K562 (cell line): ENCODE measurements at regions not wholly inside any gene's neighbourhood (a gene's known extent, or its start where the extent isn't known, plus 50 kb on each side); places are given as distances from the start of the nearest gene placed in this dataset.
A peak's percentile ranks its signal among the peaks of the same experiment; 100 is the strongest.

ENCODE experiments used
- ATAC-seq: fragments of 200-7000 bp; cut with Tn5 transposase; 3 replicates; pipeline ENCODE4 v1.9.1; 2020; ENCODE audit warnings: moderate library complexity
- BruUV-seq: library from RNA; stranded (reverse); fragments of 400-500 nt; replicated peaks from 2 replicates; lab custom pipeline; 2021; lab: Mats Ljungman, UMichigan
- CTCF ChIA-PET: fragments of 300-600 bp; formaldehyde crosslinking; extraction: SDS; loops from one replicate; lab custom pipeline; 2021; ENCODE audit warnings: low intra/inter-chr PET ratio; lab: Yijun Ruan, JAX
- POLR2A ChIA-PET: fragments of 300-600, 350-650 bp; sonication (Branson Sonifier 250); formaldehyde crosslinking; extraction: SDS; loops from one replicate; lab custom pipeline; 2021; ENCODE audit warnings: antibody characterized with exemption, inconsistent platforms; lab: Yijun Ruan, JAX
- DNase-seq, 4 experiments: peaks; one replicate each; pipeline versions ENCODE4 v3.0.0 to v3.0.0-alpha.2; 2011 to 2018; ENCODE audit warnings: low spot score in 3 of 4, mixed read lengths in 3 of 4; ENCODE audit errors: extremely low read depth in 1 of 4
- FAIRE-seq: peaks from 2 replicates; lab custom pipeline; 2011; peaks lifted over from hg19 to GRCh38; lab: Jason Lieb, UNC
- H2AFZ ChIP-seq: 2 replicates; pipeline ENCODE4 v1.6.0; 2011; ENCODE audit warnings: low read depth, low read length, control low read depth, inconsistent platforms
- H3K27ac ChIP-seq: fragments of 200-600 bp; 3 replicates; pipeline ENCODE4 v1.8.0; 2011; ENCODE audit warnings: low read depth, mild to moderate bottlenecking, control low read depth, inconsistent platforms, low read length, moderate library complexity, mixed read lengths; ENCODE audit errors: extremely low read depth
- H3K27me3 ChIP-seq, 2 experiments: fragments of 300-600 bp in 1 of 2; 2 replicates in 1 of 2; 3 replicates in 1 of 2; pipeline versions ENCODE4 v1.6.0 to v1.8.0; 2011; ENCODE audit warnings: inconsistent platforms in 2 of 2, low read length in 2 of 2, mild to moderate bottlenecking in 1 of 2, mixed read lengths in 1 of 2, moderate library complexity in 1 of 2; ENCODE audit not compliant: control insufficient read depth in 2 of 2, insufficient read depth in 2 of 2
- H3K36me3 ChIP-seq: fragments of 300-600 bp; 3 replicates; pipeline ENCODE4 v1.8.0; 2011; ENCODE audit warnings: mild to moderate bottlenecking, low read length, inconsistent platforms; ENCODE audit not compliant: control insufficient read depth, insufficient read depth
- H3K4me1 ChIP-seq, 2 experiments: fragments of 200-600 bp in 1 of 2; replicated peaks in 1 of 2; 2 replicates in 1 of 2; 3 replicates in 1 of 2; pipeline versions ENCODE4 v1.5.1 to v1.8.0; 2011; ENCODE audit warnings: inconsistent platforms in 2 of 2, low read length in 2 of 2, mild to moderate bottlenecking in 1 of 2, mixed read lengths in 1 of 2, moderate library complexity in 1 of 2; ENCODE audit not compliant: control insufficient read depth in 2 of 2, insufficient read depth in 2 of 2
- H3K4me2 ChIP-seq: 2 replicates; pipeline ENCODE4 v1.6.1; 2011; ENCODE audit warnings: low read length, control low read depth, inconsistent platforms, mixed read lengths; ENCODE audit not compliant: insufficient read depth
- H3K4me3 ChIP-seq: fragments of 200-600 bp; sonication (generic), shearing (Covaris generic); 2 replicates; pipeline ENCODE4 v1.5.1; 2016; ENCODE audit warnings: control low read depth, inconsistent platforms
- H3K79me2 ChIP-seq: fragments of 200-600 bp; 3 replicates; pipeline ENCODE4 v1.8.0; 2011; ENCODE audit warnings: low read length, inconsistent platforms; ENCODE audit not compliant: control insufficient read depth, insufficient read depth
- H3K9ac ChIP-seq, 2 experiments: 2 replicates each; pipeline versions ENCODE4 v1.6.0 to v1.6.1; 2011; ENCODE audit warnings: low read depth in 2 of 2, low read length in 2 of 2, control low read depth in 1 of 2, inconsistent platforms in 1 of 2, mild to moderate bottlenecking in 1 of 2, mixed read lengths in 1 of 2; ENCODE audit not compliant: insufficient read depth in 1 of 2
- H3K9me1 ChIP-seq: one replicate; pipeline ENCODE4 v1.6.0; 2011; ENCODE audit warnings: inconsistent platforms, mild to moderate bottlenecking, low read length, moderate library complexity; ENCODE audit not compliant: control insufficient read depth, insufficient read depth
- H3K9me3 ChIP-seq: replicated peaks from 2 replicates; pipeline ENCODE4 v1.5.1; 2011; ENCODE audit warnings: low read depth, low read length, inconsistent platforms; ENCODE audit not compliant: control insufficient read depth, insufficient read depth
- H4K20me1 ChIP-seq: replicated peaks from 2 replicates; pipeline ENCODE4 v1.6.1; 2011; ENCODE audit warnings: low read length, inconsistent platforms, mixed read lengths; ENCODE audit not compliant: control insufficient read depth, insufficient read depth
- E2F1 ChIP-seq: sonication (generic); formaldehyde crosslinking; IDR thresholded peaks from 2 replicates; pipeline ENCODE4 v1.8.1; 2023; ENCODE audit warnings: mild to moderate bottlenecking, missing genetic modification reagents, moderate library complexity
- ELF2 ChIP-seq: fragments of 250-450 bp; sonication (Bioruptor Pico); IDR thresholded peaks from 2 replicates; pipeline ENCODE4 v1.5.0; 2021; ENCODE audit warnings: mild to moderate bottlenecking
- MEIS2 ChIP-seq: fragments of 450-650 bp; IDR thresholded peaks from 2 replicates; pipeline ENCODE4 v1.6.1; 2014; ENCODE audit warnings: mild to moderate bottlenecking; ENCODE audit not compliant: partially characterized antibody
- MXI1 ChIP-seq: IDR thresholded peaks from 2 replicates; pipeline ENCODE4 v1.6.1; 2011; ENCODE audit warnings: low read depth, mild to moderate bottlenecking, improper control_type of control experiment, low read length
- NELFE ChIP-seq: IDR thresholded peaks from 2 replicates; pipeline ENCODE4 v1.6.1; 2011; ENCODE audit warnings: mild to moderate bottlenecking; ENCODE audit not compliant: insufficient read depth, insufficient read length
- PBX2 ChIP-seq, 2 experiments: IDR thresholded peaks in 1 of 2; conservative IDR thresholded peaks in 1 of 2; 2 replicates each; pipeline ENCODE4 v1.6.1; 2016; ENCODE audit warnings: low read depth in 2 of 2, mild to moderate bottlenecking in 1 of 2, missing compliant biosample characterization in 1 of 2, missing genetic modification characterization in 1 of 2, moderate library complexity in 1 of 2
- PKNOX1 ChIP-seq: fragments of 450-650 bp; IDR thresholded peaks from 2 replicates; pipeline ENCODE4 v1.6.1; 2016
- RBM14 ChIP-seq: fragments of 200-400 bp; formaldehyde crosslinking; IDR thresholded peaks from 2 replicates; pipeline ENCODE4 v1.6.1; 2018; ENCODE audit warnings: low read depth, mild to moderate bottlenecking, low read length, moderate library complexity, borderline replicate concordance; ENCODE audit not compliant: insufficient read depth
- SMAD2 ChIP-seq: fragments of 150-350 bp; IDR thresholded peaks from 2 replicates; pipeline ENCODE4 v1.6.1; 2014; ENCODE audit warnings: low read depth, mild to moderate bottlenecking, low read length
- TAL1 ChIP-seq: fragments of 450-650 bp; IDR thresholded peaks from 2 replicates; pipeline ENCODE4 v1.6.1; 2016; ENCODE audit warnings: mild to moderate bottlenecking
- USF2 ChIP-seq: sonication (generic); formaldehyde crosslinking; IDR thresholded peaks from 2 replicates; pipeline ENCODE4 v1.5.0; 2020; ENCODE audit warnings: missing genetic modification reagents
- ZFPM2 ChIP-seq: fragments of 250-450 bp; sonication (Bioruptor Pico); IDR thresholded peaks from 2 replicates; pipeline ENCODE4 v1.5.1; 2022; ENCODE audit warnings: mild to moderate bottlenecking
- ZNF23 ChIP-seq: fragments of 250-450 bp; sonication (Bioruptor Pico); IDR thresholded peaks from 2 replicates; pipeline ENCODE4 v1.4.0; 2020; ENCODE audit warnings: mild to moderate bottlenecking
- ZNF347 ChIP-seq: fragments of 450-650 bp; formaldehyde crosslinking; IDR thresholded peaks from 2 replicates; pipeline ENCODE4 v1.4.0; 2020; ENCODE audit warnings: low read depth, mild to moderate bottlenecking, moderate library complexity
- WGBS: fragments of 100-300 bp; shearing (Covaris generic); methylation state at CpG from one replicate; pipeline ENCODE4 v1.1.6; 2016; ENCODE audit warnings: low coverage, mixed read lengths; ENCODE audit not compliant: insufficient coverage; ENCODE audit errors: missing lambda C conversion rate; 5-methylcytosine and 5-hydroxymethylcytosine counted together
- in situ Hi-C: fragments of 300-500 bp; cut with MboI; formaldehyde crosslinking; loops from 4 replicates; pipeline ENCODE4 v1.15.0; 2018; ENCODE audit warnings: inconsistent platforms, mixed read lengths
- intact Hi-C: fragments of 100-400 bp; cut with micrococcal nuclease; formaldehyde crosslinking; loops from 2 replicates; pipeline ENCODE4 v1.14.2; 2022
- TF ChIP-seq, protein P1 (sequence below): sonication (generic); formaldehyde crosslinking; IDR thresholded peaks from 2 replicates; pipeline ENCODE4 v1.8.0; 2022; ENCODE audit warnings: missing genetic modification reagents, mild to moderate bottlenecking, borderline replicate concordance

- H3K9ac ChIP-seq: no peak overlapping the region
- H3K27me3 ChIP-seq: peaks cover 12 to 13% of the 10 kb centered on the region in 2 experiments; a peak in 3 of 5 replicates
- in situ Hi-C loops: loop anchor here (10.0 kb wide), 1 partner anchor 1735 kb away; no protein-coding TSS in a partner anchor
- no peak overlapping the region for H2AFZ ChIP-seq
- ATAC-seq (no peak; the same call in 2 of the 3 replicates), FAIRE-seq (no peak), DNase-seq (no peak)
- H3K9me3 ChIP-seq: no peaks in the 10 kb centered on the region
- H3K9me1 ChIP-seq: no peaks in the 10 kb centered on the region
- CTCF ChIA-PET: no interaction called here
- H3K36me3 ChIP-seq: no peaks in the 10 kb centered on the region
- H3K27ac ChIP-seq: no peak overlapping the region
- no TSS peak for BruUV-seq
- TF ChIP-seq SMAD2 (no peak), NELFE (no peak), ZFPM2 (CRISPR knock-in tag) (no peak), E2F1 (CRISPR knock-in tag) (no peak), PKNOX1 (peak; percentile 50), ZNF347 (no peak), PBX2 (CRISPR knock-in tag; IDR thresholded peaks at IDR 0.05; ENCODE audit: low read depth) (no peak), PBX2 (tag; conservative IDR thresholded peaks at IDR 0.05; ENCODE audit: low read depth) (peak; percentile 58; the same call in 1 of the 2 replicates), MXI1 (no peak), ZNF23 (CRISPR knock-in tag) (no peak), USF2 (CRISPR knock-in tag) (no peak), RBM14 (no peak), MEIS2 (peak; percentile 74), ELF2 (CRISPR knock-in tag) (no peak), TAL1 (no peak)
- TF ChIP-seq, protein P1, sequence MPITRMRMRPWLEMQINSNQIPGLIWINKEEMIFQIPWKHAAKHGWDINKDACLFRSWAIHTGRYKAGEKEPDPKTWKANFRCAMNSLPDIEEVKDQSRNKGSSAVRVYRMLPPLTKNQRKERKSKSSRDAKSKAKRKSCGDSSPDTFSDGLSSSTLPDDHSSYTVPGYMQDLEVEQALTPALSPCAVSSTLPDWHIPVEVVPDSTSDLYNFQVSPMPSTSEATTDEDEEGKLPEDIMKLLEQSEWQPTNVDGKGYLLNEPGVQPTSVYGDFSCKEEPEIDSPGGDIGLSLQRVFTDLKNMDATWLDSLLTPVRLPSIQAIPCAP (CRISPR knock-in tag): no peak
- no peaks in the 10 kb centered on the region; a peak in 1 of 5 replicates for H3K4me1 ChIP-seq
- POLR2A ChIA-PET: interaction anchor here (0.6 kb wide), 1 partner anchor 12 kb away, joined by 3 read pairs; no protein-coding TSS in a partner anchor
- 3% methylated on average over 8 of the region's 8 CpGs for WGBS
- no peak overlapping the region for H3K4me2 ChIP-seq
- H3K79me2 ChIP-seq: no peaks in the 10 kb centered on the region
- intact Hi-C loops: no loop called here
- H3K4me3 ChIP-seq: no peak overlapping the region
- H4K20me1 ChIP-seq: no peaks in the 10 kb centered on the region
Observed at GRCh38 chr17:59469786-59470485, 95.5 kb upstream of the DHX40 start.
